GM19043 (cell line): ENCODE measurements at regions not wholly inside any gene's neighbourhood (a gene's known extent, or its start where the extent isn't known, plus 50 kb on each side); places are given as distances from the start of the nearest gene placed in this dataset.

Experiments used
- ATAC-seq: cut with Tn5 transposase; IDR thresholded peaks from one replicate; pipeline ENCODE4 v1.9.1; 2021; ENCODE audit warnings: low read depth; ENCODE audit not compliant: unreplicated experiment

DNA sequence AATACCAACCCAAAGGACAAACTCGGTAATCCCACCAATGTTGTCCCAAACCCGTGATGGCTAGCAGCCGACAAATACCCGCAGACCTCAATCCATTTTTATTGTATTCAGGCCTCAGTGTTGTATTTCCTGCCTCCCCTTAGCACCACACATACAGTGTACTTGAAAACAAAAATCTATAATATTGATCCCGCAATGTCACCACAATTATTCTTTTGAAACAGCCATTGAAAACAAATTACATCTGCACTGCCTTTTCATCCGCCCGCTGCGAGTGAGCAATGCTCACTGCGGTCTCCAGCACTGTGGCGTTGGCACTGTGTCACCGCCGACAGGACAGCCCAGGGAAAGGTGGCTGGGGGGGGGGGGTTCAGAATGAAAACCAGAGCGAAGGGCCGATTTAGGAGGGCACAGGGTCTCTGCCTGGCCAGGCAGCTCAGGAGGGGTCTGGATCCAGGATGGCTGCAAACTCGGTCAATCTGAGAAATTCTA lies 385.8 kb upstream of the ZNF507 start:
- no peak for ATAC-seq

DNA sequence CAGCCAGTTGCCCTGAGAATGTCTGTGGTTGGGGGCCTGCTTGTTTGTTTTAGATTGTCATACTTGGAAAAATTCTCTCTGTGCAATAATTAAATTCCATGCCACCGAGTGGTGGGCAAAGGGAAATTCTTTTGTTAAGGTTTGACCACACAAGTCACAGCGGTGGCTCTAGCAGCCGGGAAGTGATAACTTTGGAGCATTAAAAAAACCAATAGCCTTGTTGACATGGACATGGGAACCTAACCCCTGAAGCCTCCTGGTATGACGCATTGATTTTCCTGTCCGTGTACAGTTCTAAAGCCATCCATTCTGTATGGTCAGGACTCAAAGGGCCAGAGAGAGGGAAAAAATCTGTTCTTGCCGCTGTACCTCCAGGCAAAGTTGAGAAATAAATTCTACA lies 384.9 kb upstream of the ZNF507 start:
- no peak for ATAC-seq

DNA sequence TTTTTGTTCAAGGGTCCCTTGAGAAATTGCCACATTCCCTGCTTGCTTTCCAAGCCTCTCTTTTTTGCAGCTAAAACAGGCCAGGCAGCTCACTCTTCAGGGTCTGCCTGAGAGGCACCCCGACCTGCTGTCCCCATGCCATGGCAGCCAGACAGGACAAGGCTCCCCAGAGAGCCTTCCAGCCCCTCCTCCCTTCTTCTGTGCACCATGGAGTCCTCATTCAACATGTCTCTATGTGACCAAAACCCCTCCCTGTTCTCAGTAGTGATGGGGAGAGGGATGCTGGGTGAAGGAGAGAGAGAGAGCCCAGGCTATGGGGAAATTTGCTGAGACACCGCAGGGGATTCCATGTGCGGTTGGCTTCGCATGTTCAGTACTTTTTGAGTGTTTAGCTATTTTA lies 384.2 kb upstream of the ZNF507 start:
- ATAC-seq = no peak

DNA sequence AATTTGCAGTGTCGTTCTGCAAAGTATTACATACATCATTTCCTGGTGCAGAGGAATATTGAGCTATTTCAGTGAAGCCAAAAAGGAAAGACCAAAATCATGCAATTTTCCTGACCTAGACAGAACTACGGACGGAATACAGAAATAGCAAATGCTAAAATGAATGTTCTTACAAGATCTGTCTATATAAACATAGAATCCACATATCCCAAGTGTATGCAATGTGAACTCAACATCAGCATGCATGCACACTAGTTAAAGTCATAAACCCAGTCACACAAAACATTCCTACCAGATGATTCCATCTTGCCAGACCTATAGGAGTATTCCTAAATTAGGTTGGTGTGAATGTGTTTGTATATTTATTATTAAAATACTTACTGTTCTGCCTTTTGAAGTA lies 383.7 kb upstream of the ZNF507 start:
- ATAC-seq = no peak

DNA sequence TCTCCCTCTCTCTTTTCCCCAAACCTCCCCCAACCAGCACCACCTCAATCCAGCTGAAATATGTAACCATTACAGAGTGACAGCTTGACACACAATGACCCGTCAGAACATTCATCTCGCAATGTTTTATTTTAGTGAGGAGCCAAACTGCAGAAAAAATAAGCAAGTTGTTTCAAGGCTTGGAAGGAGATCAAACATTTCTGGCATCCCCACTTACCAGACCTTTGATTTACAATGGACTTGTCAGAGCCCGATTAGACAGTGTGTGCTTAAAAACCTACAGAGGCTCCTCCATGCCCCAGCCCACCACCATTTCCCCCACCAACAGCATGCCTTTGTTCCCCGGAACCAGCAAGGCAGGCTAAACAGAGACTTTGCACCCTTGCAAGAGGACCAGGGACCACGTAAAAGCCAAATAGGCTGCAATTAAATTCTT lies 382.8 kb upstream of the ZNF507 start:
- ATAC-seq = no peak

DNA sequence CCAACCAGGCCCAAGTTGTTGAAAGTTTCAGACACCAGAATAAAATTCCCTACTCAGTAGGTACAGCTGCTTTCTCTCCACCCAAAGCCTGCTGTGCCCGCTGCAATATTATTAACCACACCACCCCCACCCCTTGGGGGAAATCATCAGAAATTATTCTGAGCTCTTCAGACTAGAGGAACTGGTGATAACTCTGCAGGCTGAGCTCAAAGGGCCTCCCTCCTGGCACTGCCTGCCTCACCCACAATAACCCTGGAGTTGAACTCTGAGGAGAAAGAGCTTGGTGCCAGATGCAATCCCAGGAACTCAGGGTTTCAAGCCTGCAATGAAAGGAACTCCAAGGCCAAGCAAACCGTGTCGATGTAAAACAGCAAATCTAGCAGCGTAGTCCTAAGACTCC lies 381.7 kb upstream of the ZNF507 start:
- ATAC-seq = no peak

DNA sequence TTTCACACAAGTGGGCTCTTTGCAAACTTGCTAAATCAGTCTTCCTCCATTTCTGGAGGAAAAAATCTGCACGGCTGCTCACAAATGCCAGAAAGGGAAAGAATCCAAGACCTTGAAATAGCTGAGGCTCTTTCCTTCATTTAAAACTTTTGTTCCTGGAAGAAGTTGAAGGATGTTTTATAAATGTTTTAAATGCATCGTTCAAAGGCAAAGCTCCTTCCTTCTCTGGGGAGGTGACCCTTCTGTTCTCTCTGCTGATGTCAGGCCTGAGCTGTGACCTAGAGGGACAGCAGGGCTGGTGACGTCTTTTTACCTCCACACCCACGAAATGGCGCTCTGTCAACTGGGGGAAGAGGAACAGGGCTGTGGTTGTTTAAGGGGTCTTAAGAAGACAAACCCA lies 376.4 kb upstream of the ZNF507 start:
- no peak for ATAC-seq

DNA sequence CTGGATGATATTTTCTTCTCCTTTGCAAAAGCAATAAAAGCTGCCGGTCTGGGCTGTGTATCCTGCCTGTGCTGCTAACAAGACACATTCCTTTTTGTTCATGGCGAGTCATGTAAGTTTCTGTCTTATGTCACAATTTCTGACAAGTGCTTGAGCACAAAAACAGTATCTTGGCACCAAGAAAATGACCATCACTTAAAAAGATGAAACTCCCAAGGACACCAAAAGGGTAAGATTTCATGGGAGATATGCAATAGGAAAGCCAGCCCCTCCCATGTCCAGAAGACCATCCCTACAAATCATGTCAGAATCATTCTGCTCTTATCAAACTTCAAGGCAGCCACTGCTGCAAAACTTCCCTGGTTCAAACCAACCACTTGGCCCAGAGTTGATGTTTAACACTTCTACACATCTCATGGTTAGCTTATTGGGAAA lies 375.4 kb upstream of the ZNF507 start:
- no peak for ATAC-seq

DNA sequence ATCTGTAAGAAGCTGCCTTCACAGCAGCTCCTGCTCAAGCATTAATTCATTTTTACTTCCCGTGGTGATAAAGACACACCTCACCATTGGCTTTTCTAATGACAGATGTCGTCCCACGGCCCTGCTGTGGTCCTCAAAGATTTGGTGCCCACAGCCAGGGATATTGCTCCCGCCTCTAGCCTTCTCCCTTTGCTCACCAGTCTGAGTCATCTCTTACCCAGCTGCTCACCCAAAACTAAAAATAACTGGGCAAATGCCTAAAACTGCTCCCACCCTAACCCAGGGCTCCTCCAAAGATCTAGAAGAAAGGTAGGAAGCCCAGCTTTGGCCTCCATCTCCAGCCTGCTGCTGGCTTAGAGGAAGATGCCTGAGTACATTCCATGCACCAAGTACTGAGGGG lies 371.1 kb upstream of the ZNF507 start:
- no peak for ATAC-seq

DNA sequence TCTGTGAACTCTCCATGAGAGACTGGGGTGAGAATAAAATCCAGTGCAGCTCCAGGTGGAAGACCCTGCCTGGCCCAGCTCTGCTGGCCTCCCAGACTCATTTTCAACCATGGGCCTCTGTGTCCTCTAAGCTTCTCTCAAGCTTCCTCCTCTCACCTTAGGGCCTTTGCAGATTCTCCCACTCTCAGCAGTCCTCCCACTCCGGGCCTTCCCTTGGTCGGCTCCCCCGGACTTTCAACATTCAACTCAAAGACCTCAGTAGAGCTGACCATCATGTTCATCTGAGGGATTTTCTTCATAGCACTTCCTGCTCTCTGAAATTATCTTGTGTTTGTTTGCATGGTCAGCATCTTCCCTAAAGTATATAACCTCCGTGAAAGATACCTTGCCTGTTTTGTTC lies 370.5 kb upstream of the ZNF507 start:
- no peak for ATAC-seq

DNA sequence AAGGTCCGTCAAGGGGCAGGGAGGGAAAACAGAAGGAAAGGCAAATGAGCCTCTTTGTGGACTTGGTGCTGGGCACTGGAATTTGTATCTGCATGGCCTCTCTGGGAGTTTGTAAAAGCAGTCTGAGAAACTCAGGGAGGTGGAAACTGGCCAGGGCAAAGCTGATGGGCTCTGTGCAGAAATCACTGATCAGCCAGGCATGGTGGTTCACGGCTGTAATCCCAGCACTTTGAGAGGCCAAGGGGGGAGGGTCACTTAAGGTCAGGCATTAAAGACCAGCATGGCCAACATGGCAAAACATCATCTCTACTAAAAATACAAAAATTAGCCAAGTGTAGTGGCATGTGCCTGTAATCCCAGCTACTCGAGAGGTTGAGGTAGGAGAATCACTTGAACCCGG lies 369.9 kb upstream of the ZNF507 start:
- ATAC-seq = no peak

DNA sequence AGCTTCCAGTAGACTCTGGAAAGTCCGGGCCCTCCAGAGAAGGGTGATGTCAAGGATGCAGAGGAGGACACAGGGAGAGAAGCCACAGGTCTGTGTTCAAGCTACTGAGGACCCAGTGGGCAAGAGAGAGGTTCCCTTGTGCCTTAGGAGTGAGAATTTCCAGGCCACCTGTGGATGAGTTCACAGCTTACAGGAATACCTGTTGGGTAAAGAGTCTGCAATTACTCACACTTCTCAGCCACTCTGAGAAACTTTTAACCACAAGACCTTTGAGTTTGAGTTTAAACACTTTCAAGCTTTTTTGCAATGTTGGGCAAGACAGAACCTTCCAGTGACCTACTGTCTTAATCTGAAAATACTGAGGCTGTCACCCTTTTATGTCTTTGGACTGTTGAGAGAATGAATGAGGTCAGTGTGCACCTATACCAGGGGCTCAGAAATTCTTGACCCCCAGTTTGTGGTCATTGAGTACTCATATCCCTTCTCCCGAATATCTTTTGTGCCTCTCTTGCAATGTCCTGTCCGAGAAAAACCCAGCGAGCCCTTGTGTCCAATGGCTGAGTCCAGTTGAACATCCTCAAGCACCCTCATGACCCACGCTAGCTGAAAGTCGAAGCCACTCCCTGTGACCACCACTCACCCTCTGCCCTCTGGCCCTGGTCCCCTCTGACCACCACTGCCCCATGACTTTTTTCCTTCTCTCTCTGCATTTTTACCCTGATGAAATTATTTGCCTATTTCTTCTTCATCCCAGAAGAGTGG lies 368.5 kb upstream of the ZNF507 start:
- no peak for ATAC-seq

DNA sequence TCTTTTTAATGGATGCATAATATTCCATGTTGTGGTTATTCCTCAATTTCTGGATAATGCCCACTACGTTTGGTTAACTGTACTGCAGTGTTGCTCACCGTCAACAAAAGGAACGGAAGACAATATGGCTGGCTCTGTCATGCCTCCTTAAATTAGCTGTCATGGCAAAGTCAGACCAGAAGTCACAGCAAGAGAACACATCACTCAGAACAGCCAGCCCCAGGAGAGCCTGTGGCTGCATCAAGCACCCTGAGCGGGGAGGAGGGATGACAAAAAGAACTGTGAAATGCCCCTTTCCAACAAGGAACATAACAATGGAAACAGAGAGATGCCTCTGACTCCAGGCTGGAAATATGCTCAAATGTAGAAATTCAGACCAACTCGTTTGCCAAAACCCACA lies 366.0 kb upstream of the ZNF507 start:
- no peak for ATAC-seq

DNA sequence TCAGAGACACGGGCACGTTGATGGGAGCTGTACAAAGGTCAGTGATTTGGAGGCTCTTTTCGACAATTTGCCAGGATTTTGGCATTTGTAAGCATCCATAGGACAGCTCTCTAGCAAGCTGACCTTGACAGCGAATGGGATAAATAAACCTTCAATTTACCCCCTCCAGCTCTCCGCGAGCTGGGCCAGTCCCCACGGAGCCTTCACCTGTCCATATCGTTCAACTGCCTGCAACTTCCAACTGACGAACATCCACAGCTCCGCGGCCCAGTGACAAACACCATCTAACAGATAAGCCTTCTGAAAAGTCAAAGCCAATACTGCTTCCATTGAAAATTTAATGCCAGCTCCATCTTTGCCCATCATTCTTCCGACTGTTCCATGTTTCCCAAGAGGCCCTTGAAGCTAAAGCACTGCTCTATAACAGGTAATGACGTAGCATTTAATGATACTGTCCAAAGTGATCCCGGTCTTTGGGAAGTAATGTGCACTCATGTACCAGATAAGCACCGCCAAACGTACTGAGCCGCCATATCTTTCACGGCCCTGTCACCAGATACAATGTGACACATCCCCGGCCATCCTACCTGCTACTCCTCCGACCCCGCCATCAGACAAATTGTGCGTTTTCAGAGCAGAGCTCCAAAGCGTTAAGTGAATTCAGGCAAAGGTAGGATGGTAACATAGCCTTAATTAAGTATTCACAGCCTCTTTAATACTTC lies 365.3 kb upstream of the ZNF507 start:
- no peak for ATAC-seq

DNA sequence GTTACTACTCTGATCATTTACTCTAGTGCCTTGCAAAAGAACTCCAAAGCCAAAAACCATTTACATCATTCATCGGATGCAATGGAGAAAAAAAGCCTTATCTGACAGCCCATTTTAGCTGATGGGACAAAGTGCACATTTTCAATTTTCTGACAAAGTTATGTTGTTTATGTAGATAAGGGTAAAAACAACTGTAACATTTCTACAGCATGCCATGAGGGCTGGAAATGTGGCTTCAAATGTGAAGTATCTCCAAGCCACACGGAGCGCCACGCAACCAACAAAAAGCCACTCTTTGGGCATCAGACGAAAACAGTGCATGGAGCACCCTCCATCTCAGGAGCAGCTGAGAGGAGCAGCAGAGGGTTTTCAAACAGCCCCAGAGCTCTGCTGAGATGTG lies 364.6 kb upstream of the ZNF507 start:
- no peak for ATAC-seq

DNA sequence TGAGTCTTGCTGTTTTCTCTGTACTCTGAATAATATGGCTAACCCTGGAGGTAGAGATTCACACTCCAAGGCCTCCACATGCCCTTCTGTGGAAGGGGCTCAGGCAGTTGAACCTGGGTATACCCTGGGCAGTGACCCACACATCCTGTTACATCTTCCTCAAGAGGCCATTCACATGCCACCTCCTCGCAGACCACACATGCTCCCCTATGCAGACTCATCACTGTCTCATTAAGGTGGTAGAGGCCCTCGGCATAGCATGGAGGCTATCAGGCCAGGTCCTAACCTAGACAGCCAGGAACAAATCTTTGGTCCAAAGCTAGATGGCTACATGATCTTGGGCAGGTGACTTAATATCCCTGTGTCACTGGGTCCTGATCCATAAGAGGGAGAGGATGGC lies 363.9 kb upstream of the ZNF507 start:
- ATAC-seq = no peak

DNA sequence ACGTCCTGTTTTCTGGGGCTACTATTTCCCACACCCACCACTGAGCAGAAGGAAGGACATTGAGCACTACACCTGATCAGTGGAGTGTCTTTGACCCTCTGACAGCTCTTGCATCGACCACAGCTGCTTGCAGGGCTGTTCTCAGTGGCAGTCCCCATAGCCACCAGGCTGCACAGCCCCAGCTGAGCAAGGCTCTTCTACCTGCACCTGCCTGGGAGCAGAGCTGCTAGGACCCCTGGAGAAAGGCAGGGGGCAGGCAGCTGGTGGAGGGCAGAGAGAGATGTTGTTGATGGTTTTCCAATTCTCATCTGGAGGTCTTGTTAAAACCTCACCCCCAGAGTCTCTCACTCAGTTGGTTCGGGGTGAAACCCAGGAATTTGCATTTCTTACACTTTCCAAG lies 361.8 kb upstream of the ZNF507 start:
- ATAC-seq = no peak

DNA sequence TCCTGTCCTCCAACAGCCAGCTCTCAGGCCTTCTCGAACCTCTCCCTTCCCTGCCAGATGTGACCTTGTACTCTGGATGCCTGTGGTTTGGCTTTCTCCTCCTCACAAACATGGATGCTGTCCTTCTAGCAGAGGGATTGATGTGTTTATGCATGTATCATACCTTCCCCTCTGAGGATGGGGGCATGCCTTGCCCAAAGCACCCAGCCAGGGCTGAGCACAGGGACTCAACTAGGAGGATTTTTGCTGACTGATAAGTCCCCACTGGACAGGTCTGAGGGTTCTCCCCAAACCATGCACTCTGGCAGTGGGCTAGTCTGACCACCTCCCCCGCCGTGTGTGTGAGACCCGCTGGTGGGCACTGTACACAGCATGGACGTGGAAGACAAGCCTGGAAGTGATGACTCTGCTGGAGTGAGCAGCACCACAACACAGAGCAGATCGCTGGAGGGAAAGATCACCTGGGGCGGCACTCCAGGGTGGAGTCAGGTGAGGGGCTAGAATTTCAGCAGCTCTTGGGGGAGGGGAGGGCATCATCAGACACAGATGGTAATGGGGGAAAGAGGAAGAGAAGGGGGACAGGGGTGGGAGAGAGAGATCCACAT lies 360.3 kb upstream of the ZNF507 start:
- no peak for ATAC-seq

DNA sequence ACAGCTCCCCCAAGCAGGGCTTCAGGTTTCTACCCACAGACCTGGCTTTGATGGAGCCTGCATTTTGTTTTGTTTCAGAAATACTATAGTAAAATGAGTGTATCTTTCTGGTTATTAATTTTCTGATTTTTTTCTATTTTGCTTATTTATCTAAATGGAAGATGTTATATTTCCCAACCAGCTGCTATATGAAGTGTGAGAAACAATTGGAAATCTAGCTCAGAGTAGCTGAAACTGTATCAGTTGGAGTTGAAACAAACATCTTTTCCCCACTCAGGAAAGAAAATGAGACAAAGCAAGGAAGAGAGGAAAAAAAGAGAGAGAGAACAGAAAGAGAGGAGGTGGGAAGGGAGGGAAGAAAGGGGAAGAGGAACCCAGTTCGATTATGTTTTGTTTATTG lies 358.5 kb upstream of the ZNF507 start:
- no peak for ATAC-seq

DNA sequence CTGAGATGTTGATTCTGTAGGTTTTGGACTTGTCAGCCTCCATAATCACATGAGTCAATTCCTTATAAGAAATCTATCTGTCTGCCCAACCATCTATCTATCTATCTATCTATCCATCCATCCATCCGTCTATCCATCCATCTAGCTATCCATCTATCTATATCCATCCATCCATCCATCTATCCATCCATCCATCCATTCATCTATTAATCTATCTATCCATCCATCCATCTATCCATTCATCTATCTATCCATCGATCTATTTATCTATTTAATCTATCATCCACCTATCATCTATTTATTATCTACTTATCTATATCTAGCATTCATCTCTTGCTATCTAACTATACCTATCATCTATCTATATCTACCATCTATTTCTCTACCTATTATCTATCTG lies 357.2 kb upstream of the ZNF507 start:
- no peak for ATAC-seq

DNA sequence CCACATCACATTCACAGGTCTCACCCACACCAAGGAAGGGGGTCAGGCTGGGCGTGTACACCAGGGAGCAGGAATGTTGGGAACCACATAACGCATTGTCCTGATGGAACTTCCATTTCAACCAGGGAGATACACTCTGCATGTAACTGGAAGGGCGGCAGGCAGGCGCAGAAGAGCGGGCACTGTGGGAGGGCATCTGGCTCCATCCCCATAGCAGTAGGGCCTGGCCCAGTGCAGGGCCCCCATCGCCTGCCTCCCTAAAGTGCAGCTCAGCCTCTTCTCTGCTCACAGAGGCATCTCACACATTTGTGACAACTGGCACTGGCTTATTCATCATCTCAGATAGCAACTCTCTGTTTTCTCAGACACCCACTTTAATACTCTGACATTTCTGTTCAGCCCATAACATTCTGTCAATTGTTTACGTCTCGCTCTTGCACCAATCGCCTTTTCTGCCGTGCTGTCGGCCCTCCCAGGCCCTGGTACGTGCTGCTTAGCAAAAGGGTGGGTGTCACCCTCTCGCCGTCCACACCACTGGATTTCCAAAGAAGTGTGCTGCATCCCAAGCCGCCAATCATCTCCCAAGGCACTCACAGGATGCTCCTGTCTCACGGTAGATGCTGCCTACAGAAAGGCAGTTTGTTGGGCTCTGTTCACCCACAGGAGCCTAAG lies 353.3 kb upstream of the ZNF507 start:
- ATAC-seq = no peak
